ENCODE measurements at regions not wholly inside any gene's neighbourhood (a gene's known extent, or its start where the extent isn't known, plus 50 kb on each side); places are given as distances from the start of the nearest gene placed in this dataset.

- TF ChIP-seq CTCF (IDR thresholded peaks at IDR 0.05): no peak
- no peak for TF ChIP-seq POLR2AphosphoS5 (IDR thresholded peaks at IDR 0.05; ENCODE audit: low read depth, low read length)
- TF ChIP-seq, protein P1, sequence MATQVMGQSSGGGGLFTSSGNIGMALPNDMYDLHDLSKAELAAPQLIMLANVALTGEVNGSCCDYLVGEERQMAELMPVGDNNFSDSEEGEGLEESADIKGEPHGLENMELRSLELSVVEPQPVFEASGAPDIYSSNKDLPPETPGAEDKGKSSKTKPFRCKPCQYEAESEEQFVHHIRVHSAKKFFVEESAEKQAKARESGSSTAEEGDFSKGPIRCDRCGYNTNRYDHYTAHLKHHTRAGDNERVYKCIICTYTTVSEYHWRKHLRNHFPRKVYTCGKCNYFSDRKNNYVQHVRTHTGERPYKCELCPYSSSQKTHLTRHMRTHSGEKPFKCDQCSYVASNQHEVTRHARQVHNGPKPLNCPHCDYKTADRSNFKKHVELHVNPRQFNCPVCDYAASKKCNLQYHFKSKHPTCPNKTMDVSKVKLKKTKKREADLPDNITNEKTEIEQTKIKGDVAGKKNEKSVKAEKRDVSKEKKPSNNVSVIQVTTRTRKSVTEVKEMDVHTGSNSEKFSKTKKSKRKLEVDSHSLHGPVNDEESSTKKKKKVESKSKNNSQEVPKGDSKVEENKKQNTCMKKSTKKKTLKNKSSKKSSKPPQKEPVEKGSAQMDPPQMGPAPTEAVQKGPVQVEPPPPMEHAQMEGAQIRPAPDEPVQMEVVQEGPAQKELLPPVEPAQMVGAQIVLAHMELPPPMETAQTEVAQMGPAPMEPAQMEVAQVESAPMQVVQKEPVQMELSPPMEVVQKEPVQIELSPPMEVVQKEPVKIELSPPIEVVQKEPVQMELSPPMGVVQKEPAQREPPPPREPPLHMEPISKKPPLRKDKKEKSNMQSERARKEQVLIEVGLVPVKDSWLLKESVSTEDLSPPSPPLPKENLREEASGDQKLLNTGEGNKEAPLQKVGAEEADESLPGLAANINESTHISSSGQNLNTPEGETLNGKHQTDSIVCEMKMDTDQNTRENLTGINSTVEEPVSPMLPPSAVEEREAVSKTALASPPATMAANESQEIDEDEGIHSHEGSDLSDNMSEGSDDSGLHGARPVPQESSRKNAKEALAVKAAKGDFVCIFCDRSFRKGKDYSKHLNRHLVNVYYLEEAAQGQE (IDR thresholded peaks at IDR 0.05; ENCODE audit: insufficient read depth in 1 of 2, low read depth in 2 of 2, low read length in 1 of 2): no peak
Observed at GRCh38 chr2:43026426-43027096, 199.8 kb downstream of the ZFP36L2 start.

Data from Panc1 (cell line).